Right kidney (tissue), 1 donor: ENCODE measurements at regions not wholly inside any gene's neighbourhood (a gene's known extent, or its start where the extent isn't known, plus 50 kb on each side); places are given as distances from the start of the nearest gene placed in this dataset.
"Not testable (repeated sequence)": the region's sequence is repeated elsewhere in the genome, so short reads cannot be mapped to it uniquely, and the experiment has no call there.

Experiments used
- DNase-seq: peaks from one replicate; pipeline ENCODE4 v3.0.0-alpha.2; 2016

GRCh38 chr1:190837200-190837599 lies 359.5 kb upstream of the BRINP3 start:
- DNase-seq = not testable (repeated sequence)

- DNase-seq = no peak
Measured at GRCh38 chr1:190837888-190838287, 360.2 kb upstream of the BRINP3 start.

DNA sequence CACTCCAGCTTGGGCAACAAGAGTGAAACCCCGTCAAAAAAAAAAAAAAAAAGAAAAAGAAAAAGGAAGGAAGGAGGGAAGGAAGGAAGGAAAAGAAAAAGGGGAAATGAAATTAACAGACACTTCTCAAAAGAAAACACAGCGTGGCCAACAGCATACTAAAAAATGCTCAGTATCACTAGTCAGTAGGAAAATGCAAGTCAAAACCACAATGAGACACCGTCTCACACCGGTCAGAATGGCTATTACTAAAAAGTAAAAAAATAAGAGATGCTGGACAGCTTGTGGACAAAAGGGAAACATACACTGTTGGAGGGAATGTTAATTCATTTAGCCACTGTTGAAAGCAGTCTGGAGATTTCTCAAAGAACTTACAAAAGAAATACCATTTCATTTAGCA lies 369.5 kb upstream of the BRINP3 start:
- no peak for DNase-seq

DNA sequence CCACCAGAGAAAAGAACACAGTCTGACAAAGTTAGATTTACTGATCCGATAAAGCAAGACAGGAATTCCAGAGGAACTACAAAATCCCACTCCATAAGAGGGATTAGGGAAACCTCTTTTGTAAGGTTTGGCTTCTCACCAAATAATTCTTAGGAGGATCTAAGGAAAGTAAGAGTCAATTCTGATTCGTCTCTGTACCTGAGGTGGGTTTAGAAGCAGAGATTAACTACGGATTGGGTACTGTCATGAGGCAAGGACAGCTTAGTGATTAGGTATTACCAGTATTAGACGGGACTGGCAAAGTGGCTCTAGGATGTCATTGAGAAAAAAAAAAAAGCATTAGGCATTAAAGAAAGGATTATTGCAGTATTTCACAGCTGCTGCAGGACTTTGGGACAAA lies 371.7 kb upstream of the BRINP3 start:
- DNase-seq = no peak

GRCh38 chr1:190852611-190853010 lies 374.9 kb upstream of the BRINP3 start:
- DNase-seq = no peak

DNA sequence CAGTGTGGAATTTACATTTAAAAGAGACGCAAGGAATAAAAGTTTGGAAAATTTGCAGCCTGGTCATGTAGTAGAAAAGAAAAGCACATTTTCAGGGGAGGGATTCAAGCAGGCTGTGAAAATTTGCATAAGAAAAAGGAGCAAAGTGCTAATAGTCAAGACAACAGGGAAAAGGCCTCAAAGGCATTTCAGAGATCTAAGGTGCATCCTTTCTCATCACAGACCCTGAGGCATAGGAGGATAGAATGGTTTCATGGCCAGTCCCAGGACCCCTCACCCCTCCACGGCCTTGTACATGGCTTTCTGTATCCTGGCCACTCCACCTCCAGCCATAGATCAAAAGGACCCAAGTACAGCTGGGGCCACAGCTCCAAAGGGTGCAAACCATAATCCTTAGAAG lies 380.5 kb upstream of the BRINP3 start:
- no peak for DNase-seq

- no peak for DNase-seq
Measured at GRCh38 chr1:190864013-190864641, 386.5 kb upstream of the BRINP3 start.

DNA sequence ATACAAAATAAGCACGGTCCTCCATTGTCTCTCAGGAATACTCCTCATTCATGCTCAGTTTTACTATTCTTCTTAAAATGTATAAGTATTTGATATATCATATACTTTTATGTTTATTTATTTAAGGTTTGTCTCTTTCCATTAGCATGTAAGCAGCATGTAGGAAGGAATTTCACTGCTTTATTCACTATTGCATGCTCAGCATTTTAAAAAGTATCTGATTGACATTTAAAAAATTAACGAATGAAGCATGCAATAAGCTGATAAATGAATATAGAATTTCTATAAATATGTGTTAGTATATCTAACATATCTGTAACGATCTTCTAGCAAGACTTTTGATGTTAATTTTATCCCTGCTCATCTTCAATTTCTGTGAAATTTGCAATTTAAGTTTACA lies 402.7 kb upstream of the BRINP3 start:
- no peak for DNase-seq

DNA sequence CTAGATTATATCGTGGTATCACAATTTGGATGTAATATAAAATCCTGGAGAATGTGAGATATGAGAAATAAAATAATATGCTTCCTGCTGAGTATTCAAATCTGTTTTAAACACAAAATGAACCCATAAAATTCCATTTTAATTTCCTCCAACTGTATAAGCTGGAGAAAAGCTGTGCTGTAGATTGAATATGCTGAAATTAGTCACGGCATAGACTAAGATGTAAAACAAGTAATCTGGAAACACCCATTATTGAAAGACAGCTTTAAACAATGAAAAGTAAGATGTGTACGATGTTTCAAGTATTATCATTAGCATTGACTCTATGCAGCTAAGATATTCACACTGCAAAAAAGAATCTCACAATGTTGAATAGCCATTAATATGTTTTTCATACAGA lies 403.4 kb upstream of the BRINP3 start:
- DNase-seq = no peak

DNA sequence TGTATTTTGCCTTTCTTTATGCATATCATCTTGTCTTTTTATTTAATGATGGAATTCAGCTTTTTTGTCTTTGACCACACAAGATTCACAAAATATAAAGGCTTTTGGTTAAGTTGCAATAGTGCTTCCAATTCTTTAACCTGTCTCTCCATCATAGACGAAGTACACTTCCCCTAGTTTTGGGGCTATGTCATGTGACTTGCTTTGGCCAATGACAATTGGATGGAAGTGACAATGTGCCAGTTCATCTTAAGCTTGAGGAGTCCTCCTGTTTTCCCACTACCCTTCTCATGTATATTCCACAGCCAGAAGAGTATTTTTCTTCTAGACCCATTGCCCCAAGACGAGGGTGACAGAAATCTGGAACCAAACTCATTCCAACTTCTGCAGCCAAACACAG lies 419.6 kb upstream of the BRINP3 start:
- no peak for DNase-seq

DNA sequence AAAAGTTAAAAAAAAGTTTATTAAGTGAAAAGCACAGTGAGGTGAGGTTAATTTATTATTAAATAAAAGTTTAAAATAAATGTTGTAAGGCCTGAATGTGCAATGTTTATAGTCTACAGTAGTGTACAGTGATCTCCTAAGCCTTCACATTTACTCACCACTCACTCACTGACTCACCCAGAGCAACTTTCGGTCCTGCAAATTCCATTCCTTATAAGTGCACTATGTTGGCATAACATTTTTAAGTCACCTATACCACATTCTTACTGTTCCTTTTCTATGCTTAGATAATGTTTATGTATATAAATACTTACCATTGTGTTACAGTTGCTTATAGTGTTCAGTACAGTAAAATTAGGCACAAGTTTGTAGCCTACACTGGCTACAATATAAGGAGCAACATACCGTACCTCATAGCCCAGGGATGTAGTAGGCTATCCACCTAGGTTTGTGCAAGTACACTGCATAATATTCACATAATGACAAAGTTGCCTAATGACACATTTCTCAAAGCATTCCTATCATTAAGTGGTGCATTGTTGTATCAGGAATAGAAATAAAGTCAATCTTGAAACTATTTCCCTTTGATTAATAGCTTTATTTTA lies 426.5 kb upstream of the BRINP3 start:
- no peak for DNase-seq

- no peak for DNase-seq
Measured at GRCh38 chr1:190906206-190906725, 428.6 kb upstream of the BRINP3 start.

DNA sequence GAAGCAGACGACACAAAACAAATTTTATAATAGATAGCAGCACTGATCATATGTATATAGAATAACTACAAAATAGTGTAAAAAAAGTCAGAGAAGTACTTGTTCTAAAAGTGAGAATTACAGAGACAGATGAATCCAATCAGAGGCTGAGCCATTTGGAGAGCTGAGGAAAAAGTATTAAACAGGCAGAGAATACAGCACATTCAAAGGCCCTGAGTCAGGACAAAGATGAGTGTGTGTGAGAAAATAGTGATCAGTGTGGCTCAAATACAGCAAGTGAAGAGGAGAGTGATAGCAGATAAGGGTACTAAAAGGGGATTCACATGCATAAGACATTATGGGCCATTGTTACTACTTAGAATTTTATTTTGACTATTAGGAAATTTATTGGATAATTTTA lies 430.6 kb upstream of the BRINP3 start:
- DNase-seq = no peak

GRCh38 chr1:190908691-190909090 lies 431.0 kb upstream of the BRINP3 start:
- no peak for DNase-seq

DNA sequence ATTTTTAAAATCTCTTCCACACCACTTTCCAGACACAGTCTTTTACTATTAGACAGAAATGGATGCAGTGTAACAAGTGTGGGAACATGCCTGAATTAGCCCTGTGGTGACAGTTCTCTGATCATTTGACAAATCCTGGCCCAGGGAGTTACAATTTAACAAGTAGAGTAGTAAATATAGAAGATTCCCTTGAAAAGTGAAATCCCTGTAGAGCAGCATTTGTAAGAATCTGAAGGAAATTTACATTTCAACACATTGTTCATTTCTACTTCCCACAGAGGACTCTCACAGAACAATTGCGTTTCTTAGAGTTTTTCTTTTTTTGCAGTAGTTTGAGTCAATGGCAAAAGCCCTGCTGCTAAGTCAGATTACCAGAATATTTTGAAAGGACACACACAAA lies 458.3 kb upstream of the BRINP3 start:
- DNase-seq = no peak

DNA sequence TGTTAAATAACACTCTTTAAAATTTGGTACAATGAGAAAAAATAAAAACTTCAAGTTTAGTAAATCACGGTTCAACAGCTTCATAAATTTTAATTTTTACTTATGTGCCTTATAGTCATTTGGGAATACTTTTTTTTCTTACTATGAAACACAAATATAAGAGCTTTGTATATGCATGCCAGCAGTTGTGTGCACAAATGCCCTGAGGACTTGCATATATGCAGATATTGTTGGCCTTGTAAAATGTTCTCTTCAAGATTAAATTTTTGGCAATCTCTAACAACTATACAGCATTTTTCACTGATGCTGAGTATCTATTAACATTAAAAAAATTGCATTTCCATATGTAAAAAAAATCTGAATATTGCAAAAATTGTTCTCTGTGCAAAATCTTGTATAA lies 458.7 kb upstream of the BRINP3 start:
- no peak for DNase-seq

DNA sequence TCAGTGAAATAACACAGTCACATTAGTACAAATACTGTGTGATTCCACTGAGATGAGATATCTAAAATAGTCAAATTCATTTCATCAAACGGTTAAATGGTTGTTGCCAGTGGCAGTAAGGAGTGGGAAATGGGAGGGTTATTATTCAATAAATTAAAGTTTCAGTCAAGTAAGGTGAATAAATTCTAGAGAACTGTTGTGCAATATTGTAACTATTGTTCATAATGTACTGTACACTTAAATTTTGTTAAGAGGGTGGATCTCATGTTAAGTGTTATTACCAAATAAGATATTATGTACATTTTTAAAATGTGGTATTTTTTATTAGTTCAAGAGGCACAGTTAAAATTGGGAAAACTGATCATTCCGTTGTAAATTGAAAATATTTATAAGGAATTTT lies 463.3 kb upstream of the BRINP3 start:
- no peak for DNase-seq

DNA sequence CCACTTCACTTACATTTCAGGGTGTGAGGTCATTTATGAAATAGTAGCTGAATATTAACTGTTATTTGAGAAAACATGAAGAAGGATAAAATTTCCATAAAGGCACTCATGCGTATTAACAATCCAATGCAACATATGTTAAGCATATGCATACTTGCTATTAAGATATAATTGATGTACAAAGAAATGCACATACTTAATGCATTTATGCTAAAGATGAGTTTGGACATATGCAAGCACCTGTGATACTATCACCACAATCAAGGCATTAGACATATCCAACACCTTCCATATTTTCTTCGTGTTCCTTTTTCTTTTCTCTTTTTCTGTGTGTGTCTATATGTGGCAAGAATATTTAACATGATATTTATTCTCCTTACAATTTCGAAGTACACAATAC lies 464.8 kb upstream of the BRINP3 start:
- no peak for DNase-seq

DNA sequence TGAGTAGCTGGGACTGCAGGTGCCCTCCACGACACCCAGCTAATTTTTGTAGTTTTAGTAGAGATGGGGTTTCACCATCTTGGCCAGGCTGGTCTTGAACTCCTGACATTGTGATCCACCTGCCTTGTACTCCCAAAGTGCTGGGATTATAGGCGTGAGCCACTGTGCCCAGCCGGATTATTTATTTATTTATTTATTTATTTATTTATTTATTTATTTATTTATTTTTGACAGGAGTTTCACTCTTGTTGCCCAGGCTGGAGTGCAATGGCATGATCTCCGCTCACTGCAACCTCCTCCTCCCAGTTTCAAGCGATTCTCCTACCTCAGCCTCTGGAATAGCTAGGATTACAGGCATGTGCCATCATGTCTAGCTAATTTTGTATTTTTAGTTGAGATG lies 466.1 kb upstream of the BRINP3 start:
- DNase-seq = not testable (repeated sequence)

GRCh38 chr1:190949939-190950338 lies 472.3 kb upstream of the BRINP3 start:
- DNase-seq = no peak

- DNase-seq = no peak
Measured at GRCh38 chr1:190957565-190957964, 479.9 kb upstream of the BRINP3 start.

DNA sequence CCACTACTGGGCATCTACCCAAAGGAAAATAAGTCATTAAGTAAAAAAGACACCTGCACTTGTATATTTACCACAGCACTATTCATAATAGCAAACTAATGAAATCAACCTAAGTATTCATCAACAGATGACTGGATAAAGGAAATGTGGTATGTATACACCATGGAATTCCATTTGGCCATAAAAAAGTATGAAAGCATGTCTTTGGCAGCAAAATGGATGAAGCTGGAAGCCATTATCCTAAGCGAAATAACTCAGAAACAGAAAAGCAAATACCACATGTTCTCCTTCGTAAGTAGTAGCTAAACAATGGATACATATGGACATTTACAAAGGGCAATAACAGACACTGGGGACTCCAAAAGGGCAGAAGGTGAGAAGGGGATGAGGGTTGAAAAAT lies 485.7 kb upstream of the BRINP3 start:
- no peak for DNase-seq

- DNase-seq = no peak
Measured at GRCh38 chr1:190975827-190976226, 498.2 kb upstream of the BRINP3 start.

- DNase-seq = no peak
Measured at GRCh38 chr1:191002768-191003167, 525.1 kb upstream of the BRINP3 start.

DNA sequence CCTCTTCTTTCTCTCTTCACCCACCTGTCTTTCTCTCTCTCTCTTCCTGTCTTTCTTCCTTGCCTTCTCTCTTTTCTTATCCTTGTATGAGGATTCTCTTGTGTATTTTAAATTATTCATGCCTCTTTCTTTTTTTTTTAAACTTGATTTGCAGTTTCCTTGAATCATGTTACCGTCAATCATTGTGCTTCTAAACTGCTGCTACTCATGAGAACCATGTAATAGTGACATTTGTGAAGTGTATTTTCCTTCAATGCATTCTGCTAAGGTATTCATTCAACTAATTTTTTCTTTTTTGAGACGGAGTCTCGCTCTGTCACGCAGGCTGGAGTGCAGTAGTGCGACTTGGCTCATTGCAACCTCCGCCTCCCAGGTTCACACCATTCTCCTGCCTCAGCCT lies 539.1 kb upstream of the BRINP3 start:
- no peak for DNase-seq
